Left lobe of liver (tissue), 2 donors: ENCODE measurements at regions not wholly inside any gene's neighbourhood (a gene's known extent, or its start where the extent isn't known, plus 50 kb on each side); places are given as distances from the start of the nearest gene placed in this dataset.
"Not testable (repeated sequence)": the region's sequence is repeated elsewhere in the genome, so short reads cannot be mapped to it uniquely, and the experiment has no call there.

ENCODE experiments used
- ATAC-seq: fragments of 200-7000 bp; cut with Tn5 transposase; one replicate; pipeline ENCODE4 v1.9.1; 2020; ENCODE audit warnings: mild to moderate bottlenecking, moderate library complexity
- DNase-seq: peaks from one replicate; pipeline ENCODE4 v3.0.0-alpha.2; 2020; ENCODE audit warnings: low spot score
- donor health status: DM: no; HTN: no; CAD: no; lungs with moderate emphysema.
- donor health status: DM: no; HTN: yes; CAD: no.

DNA sequence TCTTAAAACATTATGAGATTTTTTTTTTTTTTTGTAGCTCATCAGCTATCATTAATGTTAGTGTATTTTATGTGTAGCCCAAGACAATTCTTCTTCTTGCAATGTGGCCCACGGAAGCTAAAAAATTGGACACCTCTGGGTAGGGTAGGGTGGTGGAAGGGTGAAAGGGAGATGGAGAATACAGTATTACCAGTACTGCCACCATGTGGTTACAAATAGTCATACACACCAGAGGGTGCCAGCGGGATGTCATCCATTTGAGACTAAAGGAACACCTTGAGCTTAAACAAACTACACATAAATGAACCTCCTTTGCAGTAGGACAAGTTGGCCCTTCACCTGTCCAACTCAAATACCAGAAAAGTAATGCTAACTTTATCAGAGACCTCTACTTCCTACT lies 601.9 kb downstream of the HTR1B start:
- DNase-seq, result no peak
- peak; percentile 99 for ATAC-seq

GRCh38 chr6:76856065-76856464 lies 607.2 kb downstream of the HTR1B start:
- ATAC-seq (no peak), DNase-seq (no peak)

DNA sequence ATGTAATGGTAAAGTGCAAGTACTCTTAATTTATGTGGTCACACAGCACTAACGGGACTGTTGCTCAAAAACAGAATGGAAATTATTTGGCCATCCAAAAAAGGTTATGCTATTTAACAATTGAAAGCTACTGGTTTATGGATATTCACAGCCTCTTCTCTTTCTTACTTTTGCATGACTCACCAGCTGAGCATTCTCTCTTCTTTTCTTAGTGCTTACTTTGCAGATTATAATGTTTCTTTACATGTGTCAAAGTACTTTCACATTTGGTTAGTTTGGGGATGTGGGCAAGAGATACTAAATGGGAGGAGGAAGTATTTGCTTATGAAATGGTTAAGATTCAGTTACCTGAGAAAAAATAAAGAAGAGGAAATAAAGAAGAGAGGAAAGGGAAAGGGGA lies 610.5 kb downstream of the HTR1B start:
- ATAC-seq, result no peak
- DNase-seq, result no peak

DNA sequence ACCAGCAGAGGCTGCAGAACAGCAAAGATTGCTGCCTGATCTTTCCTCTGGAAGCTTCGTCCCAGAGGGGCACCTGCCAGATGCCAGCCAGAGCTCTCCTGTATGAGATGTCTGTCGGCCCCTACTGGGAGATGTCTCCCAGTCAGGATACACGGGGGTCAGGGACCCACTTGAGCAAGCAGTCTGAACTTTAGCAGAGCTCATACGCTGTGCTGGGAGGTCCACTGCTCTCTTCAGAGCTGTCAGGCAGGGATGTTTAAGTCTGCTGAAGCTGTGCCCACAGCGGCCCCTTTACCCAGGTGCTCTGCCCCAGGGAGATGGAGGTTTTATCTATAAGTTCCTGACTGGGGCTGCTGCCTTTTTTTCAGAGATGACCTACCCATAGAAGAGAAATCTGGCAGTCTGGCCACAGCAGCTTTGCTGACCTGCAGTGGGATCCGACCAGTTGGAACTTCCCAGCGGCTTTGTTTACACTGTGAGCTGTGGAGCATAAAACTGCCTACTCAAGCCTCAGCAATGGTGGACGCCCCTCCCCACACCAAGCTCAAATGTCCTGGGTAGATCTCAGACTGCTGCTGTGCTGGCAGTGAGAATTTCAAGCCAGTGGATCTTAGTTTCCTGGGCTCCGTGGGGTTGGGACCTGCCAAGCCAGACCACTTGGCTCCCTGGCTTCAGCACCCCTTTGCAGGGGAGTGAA lies 613.9 kb downstream of the HTR1B start:
- not testable (repeated sequence) for DNase-seq, ATAC-seq

GRCh38 chr6:76843054-76843822 lies 620.1 kb downstream of the HTR1B start:
- DNase-seq, result no peak
- ATAC-seq, result no peak

DNA sequence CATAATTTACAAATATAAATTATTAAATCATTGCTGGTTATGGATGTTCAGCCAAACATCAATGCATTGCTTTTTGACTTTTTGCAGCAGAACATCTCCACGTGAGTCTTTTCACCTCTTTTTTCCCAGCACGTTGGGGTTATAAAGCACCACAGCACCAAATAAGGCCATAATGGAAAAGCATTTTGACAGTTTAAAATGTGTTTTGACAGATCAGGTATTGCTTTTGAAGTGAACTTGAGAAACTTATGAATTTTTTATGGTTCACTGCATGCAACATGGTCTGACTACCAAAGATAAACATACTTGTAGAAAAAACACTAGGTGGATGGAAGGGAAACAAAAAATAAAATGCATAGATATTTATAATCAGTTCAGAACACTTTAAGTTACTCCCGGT lies 622.4 kb downstream of the HTR1B start:
- DNase-seq, result no peak
- no peak for ATAC-seq

- DNase-seq, result no peak
Observed at GRCh38 chr6:76840041-76840745, 623.1 kb downstream of the HTR1B start.

DNA sequence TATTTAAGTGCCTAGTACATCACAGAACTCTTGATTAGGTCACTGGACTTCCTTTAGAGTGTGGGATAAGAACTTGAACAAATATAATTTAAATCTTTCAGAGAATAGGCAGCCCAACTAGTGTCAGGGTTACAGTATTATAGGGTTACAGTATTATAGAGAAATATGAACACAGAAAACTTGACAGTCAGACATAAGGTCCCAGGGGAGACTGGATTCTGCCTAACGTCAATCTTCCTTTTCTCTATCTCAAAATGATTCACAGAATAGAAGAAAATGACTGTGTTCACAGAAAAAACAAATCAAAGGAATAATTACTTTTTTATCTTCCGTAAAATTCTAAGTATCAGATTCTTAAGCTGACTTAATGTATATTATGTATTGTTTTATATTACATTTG lies 623.8 kb downstream of the HTR1B start:
- ATAC-seq (no peak), DNase-seq (no peak)

More at GRCh38 chr6:76840041-76840745, 623.1 kb downstream of the HTR1B start:
- ATAC-seq, result no peak

DNA sequence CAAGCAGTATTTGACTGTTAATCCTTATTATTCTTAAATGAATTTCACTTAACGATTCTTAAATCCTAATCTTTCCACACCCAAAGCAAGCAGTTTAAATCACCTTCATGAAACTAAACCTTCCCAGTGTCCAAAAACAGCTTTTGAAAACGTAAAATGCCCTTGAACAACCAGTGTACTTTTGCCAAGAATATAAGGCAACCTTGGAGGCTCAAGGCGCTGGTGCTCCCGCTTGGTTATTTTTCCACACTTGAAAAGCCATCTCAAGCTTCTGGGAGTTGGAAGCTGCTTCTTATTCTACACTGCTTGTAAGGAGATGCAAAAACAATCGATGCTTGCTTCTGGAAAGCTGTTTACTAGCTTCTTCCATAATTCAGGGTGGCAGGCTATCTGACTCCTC lies 625.7 kb downstream of the HTR1B start:
- DNase-seq (no peak), ATAC-seq (no peak)

DNA sequence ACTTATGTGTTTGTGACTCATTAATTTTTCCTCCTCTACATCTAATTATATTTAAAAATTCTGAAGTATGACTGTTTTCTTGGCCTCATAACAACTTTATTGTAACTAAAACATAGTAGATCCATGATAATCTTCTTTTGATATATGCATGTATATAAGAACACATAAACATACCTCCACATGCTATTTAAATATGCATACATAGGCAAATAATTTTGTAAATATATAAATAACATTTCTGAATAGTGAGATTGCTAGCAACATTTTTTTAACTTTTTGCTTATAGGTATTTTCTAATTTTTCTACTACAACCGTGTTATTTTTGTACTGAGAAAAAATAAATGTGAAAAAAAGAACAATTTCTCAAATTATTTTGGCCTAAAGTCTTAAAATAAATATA lies 627.6 kb downstream of the HTR1B start:
- ATAC-seq, result no peak

GRCh38 chr6:76835293-76835692 lies 628.0 kb downstream of the HTR1B start:
- ATAC-seq (no peak), DNase-seq (no peak)

More for the DNA sequence above, 627.6 kb downstream of the HTR1B start:
- DNase-seq, result no peak

DNA sequence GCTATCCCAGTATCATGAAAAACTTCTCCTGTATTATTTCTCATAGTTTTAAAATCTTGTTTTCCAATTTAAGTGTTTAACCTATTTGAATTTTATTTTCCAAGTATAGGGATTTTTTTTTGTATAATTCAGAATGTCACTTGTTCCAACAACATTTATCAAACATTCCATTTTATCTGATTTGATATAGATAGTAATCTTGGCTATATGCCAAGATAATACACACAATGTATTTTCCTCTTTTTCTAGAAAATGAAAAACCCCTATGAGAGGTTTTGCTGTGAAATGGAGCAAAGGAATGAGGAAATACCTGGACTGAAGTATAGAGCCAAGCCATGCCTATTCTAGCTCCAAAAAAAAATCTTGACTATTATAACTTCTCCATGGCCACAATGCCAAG lies 628.9 kb downstream of the HTR1B start:
- ATAC-seq (no peak), DNase-seq (no peak)

DNA sequence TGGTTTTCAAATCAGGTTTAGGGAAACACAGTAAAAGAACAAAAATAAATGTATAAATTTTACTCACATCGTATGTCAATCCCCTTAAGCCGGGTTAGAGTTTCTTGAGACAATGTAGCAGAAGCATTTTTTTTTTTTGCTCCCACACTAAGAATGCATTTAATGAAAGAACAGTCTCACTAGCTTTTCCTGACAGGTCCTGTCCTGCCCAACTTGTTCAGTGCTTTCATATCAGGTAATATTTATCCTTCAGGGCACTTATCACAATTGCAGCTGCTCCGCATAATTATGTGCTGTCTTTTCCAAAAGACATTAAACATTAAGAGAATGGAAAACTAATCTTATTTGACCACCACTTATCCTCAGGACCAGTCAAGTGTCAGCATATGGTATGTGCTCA lies 632.0 kb downstream of the HTR1B start:
- no peak for DNase-seq
- no peak for ATAC-seq

GRCh38 chr6:76823578-76823977 lies 639.7 kb downstream of the HTR1B start:
- DNase-seq, ATAC-seq: not testable (repeated sequence)

DNA sequence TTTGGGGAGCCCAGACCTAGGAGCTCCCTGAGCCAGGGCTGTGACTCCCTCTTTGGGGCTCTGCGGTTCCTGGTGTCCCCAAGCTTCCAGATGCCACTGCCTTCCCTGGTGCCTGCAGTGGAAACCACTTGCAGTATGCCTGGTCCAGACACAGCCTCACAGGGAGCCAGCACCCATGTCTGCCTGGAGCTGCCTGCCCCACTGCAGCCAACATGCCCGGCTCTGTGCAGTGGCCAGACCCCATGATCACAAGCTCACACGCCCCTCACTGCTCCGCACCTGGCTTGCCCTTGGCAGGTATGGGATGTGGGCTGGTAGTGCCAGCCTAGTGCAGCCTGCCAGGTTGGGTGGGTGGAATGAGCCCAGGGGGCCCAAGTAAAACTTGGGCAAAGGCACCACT lies 644.8 kb downstream of the HTR1B start:
- ATAC-seq, result no peak

DNA sequence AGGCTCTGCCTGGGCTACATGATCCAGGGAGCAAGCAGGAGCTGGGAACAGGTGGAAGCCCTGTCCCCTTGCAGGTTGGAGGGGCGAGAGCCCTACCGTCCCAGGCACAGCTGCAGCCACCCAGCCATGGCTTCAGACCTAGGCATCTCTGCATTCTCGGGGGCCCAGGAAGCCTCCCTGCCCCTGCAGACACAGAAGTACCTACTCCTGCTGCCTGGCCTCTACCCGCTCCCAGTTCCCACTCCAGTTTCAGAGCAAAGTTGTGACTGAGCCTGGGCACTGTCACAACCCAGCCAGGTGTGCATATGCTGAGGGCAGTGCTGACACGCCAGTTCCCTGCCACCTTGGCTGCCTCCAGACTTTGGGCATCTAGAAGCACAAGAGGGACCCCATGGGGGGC lies 645.9 kb downstream of the HTR1B start:
- DNase-seq (no peak), ATAC-seq (no peak)

More for the DNA sequence above, 644.8 kb downstream of the HTR1B start:
- DNase-seq, result no peak

DNA sequence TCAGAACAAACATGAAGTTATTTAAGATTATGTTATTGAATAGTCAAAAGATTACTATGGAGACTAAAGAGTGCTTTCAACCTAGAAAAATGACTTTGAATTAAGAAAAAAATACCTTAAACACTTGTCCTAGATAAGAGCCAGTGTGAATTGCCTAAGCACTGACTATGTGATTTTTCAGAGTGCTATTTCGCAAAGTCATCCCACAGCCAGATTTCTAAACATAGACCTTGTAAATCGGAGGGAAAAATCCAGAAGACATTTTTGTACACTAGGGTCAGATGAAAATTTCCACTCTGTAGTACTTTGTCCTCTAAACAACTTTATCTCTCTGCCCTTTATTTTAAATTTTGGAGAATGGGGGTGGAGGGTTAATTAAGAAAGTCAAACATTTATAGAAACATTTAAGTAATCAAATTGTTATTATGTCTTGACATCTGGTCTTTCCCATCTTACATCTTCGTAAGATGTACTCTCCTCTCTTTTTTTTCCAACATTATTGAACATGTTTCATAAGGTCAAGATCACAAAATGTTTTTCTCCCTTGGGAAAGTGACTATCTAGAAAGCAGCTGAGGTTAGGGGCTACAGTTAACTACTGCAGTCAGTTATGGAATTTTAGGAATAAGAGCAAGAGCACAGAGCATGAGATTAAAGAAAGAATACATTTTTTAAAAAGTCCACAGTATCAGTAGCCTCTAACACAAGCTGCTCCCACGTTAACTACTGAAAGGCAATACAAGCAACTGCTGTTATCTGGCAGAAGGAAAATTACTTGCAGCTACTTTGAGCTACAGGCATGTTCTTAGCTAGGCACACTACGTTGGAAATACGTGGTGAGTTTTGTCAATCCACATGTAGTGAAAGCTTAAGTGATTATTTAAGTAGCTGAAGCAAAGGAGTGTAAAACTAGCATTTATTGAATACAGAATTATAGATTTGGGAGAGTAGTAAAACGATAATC lies 648.5 kb downstream of the HTR1B start:
- DNase-seq (no peak), ATAC-seq (peak; percentile 74)

DNA sequence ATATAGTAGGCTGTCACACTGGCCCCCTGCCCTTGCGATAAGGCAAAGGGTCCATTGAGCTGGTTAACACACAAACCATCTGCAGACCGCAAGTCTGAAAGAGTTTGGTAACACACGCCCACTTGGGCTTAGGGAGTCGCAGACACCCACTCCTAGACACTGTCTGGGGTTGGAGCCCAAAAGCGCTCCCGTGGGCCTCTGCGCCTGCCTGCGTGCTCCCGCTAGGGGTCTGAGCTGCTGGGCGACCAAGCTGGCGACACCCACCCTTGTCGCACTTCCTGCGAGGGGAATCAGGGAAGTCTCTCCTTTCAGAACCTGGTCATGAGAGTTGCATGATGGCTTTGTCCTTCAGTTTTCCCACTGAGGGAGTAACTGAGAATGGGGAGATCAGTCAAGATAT lies 653.0 kb downstream of the HTR1B start:
- ATAC-seq, result no peak
- no peak for DNase-seq

DNA sequence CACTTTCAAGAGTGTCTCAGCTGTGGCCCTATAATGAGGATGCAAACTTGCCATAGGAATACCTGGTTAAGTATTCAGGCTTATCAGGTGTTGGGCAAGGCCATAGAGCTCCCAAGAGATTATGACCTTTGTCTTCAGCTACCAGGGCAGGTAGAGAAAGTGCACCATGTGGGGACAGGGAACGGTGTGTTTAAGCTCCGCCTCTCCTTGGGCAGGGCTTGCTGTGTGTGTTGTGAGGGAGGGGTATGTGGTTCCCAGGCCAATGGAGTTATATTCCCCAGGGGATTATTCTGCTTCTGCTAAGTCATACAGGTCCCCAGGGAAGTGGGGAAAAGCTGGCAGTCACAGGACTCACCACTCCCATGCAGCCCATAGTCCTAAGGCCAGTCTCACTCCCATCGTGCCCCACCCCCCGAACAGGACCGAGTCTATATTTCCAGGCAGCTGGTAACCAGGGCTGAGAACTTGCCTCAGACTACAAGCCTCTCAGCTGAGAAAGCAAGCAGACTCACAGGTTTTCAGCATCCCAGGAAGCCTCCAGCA lies 660.2 kb downstream of the HTR1B start:
- no peak for DNase-seq
- no peak for ATAC-seq

- DNase-seq, result no peak
Observed at GRCh38 chr6:76792394-76792793, 670.9 kb downstream of the HTR1B start.

More at GRCh38 chr6:76792394-76792793, 670.9 kb downstream of the HTR1B start:
- no peak for ATAC-seq
